UCSD-AML1 (cell line): ENCODE measurements at regions not wholly inside any gene's neighbourhood (a gene's known extent, or its start where the extent isn't known, plus 50 kb on each side); places are given as distances from the start of the nearest gene placed in this dataset.

Experiments
- DNase-seq: peaks from one replicate; lab custom pipeline; 2025; ENCODE audit not compliant: unreplicated experiment; lab: John Stamatoyannopoulos, UW

DNA sequence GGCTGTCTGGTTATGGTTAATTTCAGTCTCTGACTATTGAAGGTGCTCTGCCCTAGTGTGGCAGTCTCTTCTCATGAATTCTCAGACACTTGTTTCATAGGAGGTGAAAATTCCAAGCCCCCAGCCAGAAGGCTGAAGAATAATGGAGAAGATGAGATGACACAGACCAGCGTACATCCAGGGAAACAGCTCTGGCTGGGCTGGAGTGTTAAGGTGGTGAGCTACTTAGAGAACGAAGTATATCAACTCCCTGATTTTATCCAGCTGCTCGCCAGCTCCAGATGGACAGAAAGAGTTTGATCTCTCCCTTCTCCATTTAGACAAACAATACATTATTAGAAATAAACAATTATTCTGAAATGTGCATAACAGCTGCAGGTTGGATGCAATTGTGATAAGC lies 494.5 kb upstream of the RGMA start:
- DNase-seq = no peak

- DNase-seq = no peak
Measured at GRCh38 chr15:93570527-93570926, 481.5 kb upstream of the RGMA start.

GRCh38 chr15:93566762-93567161 lies 477.8 kb upstream of the RGMA start:
- DNase-seq = no peak

- DNase-seq = no peak
Measured at GRCh38 chr15:93565201-93565600, 476.2 kb upstream of the RGMA start.

DNA sequence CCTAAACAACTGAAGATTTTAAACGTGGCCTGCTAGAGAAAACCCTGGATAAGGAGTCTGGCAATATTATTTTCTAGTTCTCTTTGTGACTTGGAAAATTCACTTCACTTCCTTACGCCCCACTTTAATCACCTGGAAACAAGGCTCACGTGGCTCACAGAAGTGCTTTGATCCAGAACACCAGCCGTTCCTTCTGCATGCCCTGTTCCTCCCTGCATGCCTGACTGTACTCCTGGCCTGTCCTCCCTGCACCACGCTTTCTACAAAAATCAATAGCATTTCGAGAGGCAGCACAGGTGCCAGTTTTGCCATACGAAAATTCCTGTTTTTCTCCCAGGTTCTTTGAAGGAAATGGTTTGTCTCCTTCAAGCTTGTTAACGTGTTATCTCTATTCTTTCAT lies 474.2 kb upstream of the RGMA start:
- no peak for DNase-seq

- DNase-seq = no peak
Measured at GRCh38 chr15:93562395-93563123, 473.5 kb upstream of the RGMA start.

DNA sequence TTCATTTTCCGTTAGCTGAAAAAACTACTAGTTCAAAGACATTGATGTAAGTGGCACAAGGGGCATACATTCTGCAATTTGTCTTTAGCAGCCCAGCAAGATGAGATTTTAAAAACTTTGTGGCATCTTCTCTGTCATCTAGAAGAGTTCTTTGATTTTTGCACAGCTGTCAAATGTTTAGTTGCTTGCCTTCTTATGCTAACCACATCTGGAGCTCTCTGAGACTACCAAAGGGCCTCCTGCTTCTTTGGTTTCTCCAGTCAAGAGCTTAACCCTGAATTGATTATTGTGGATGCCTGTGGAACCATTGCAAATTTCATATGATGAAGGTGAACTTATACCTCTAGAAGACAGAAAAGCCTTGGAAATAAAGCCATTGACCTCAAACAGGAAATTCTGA lies 468.7 kb upstream of the RGMA start:
- no peak for DNase-seq

DNA sequence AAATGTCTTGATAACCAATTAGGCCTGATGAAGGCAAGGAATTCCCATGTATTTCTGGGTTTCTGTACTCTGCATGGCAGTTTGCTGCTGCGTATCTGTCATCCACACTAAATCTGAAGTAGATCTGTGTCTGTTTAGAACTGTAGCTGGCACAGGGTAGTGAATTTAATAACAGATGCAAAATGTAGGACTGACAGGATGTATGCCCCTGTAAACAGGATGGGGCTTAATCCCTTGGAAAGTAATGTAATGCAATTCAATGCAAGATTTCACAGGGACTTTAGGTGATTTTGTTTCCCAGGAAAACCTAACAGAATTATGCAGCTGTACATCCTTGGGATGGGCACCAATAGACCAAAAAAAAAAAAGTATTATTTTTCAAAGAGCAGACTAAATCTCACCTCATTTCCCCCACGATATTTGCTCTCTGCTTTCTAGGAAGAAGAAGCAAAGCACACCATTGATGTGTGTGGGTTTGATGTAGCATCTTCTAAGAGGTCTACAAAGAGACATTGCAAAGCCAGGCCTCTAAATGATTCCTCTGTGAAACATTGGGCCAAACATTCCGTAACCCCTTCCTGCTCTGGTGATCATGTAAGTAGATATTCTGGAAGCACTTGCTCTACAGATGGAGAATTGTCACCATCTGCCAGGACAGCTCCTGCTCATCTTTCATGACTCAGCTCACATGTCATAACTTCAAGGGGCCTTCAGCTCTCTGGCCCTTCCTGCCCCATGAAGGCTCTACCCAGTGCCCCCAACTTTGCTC lies 464.3 kb upstream of the RGMA start:
- DNase-seq = no peak

DNA sequence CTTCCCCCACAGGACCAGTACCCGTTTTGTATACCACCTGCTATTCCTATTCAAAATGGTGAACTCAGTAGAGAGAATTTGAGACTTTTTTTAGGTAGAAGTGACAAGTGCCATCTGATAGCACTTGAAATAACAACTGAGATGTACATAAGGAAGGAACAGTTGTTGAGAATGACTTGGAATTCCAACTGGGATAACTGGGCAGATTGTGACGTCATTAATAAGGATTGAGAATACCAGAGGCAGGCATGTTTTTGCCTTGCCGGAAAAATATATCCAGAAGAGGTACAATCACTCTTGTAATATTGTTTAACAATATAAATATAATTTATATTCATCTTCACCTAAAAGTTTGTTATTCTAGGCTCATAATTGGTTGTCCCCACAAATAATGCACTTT lies 454.1 kb upstream of the RGMA start:
- DNase-seq = no peak

GRCh38 chr15:93527374-93528050 lies 438.5 kb upstream of the RGMA start:
- no peak for DNase-seq

DNA sequence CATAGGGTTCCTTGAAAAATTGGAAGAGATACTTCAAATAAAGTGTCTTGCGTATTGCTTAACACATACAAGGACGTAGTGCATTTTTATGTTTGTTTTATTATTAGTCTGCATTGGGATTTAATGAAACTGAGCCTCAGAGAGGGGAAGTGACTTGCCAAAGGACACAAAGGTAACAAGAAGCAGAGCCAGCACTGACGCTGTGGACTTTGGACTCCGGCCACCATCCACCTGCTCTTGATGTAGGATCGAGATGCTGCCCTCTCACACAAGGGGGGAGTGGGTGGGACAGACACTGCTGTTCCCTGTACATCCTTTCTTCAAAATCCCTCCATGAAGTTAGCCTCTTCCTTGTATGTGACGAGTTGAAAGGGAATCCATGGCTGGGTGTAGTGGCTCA lies 435.4 kb upstream of the RGMA start:
- DNase-seq = no peak

- no peak for DNase-seq
Measured at GRCh38 chr15:93523481-93523880, 434.5 kb upstream of the RGMA start.

- DNase-seq = no peak
Measured at GRCh38 chr15:93520206-93520605, 431.2 kb upstream of the RGMA start.

DNA sequence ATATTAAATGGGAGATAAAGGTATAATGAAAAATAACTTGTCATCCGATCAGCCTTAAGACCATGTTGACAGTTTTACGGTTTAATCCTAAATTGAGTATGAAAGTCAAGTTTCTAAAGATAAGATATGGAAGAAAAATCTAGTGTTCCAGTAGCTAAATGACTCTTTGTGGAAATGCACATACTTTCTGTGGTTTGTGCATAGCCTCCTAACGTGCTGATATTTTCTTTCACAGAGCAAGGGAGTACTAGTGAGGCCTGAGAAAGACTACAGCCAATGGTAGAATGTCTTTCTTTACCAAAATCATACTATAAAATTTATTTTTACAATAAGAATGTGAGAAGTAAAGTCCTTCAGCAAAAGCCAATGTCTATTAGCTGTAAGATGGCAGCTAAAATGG lies 430.6 kb upstream of the RGMA start:
- no peak for DNase-seq

GRCh38 chr15:93517176-93517575 lies 428.2 kb upstream of the RGMA start:
- no peak for DNase-seq

DNA sequence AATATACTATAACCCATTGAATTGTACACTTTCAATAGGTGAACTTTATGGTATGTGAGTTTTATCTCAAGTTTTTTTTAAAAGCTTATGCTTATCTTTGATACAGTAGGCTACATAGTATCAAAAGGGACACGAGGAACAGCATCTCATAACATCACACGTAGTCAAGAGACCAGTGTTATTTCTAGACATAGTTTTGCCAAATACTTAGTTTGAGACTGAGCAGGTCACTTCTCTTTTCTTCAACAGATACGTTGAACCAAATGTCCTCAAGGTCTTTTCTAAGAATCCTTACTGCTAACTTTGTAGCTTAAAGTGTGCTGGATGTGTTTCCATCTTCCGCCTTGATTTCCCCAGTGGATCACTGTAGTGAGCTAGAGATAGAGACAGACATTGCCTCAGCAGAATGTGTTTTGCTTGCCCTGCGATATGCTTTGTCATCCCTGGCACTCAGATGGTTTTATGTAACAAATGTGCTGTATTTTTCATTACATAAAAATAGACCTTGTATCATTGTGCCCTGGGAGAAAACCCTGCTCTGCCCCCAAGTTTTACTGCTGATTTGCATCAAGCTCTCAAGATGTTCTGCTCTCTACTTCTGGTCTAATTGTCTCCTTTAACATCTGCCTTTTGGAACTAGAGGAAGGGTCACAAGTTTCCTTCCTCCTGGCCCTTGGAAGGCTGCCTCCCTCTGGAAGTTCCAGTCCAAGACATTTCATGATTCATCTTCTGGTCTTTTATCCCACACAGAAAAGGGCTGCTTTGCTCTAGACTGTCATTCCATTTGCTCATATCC lies 426.4 kb upstream of the RGMA start:
- DNase-seq = no peak

DNA sequence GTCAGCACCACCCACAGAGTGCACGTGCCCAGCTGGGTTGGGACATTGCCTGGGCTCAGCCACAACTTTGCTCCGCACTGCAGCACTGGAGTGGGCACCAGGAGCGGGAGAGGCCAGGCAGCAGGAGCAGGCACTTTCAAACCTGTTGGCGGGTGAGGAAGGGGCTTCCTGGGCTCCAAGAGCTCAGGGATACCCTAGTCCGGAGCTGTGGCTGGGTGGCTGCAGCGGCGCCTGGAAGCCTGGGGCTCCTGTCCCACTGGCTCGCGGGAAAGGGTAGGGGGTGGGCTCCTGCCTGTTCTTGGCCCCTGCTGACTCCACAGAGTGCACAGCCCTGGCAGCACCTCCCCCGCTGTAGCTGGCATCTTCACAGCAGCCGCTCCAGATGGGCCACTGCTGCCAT lies 417.6 kb upstream of the RGMA start:
- no peak for DNase-seq

- no peak for DNase-seq
Measured at GRCh38 chr15:93505506-93505905, 416.5 kb upstream of the RGMA start.

GRCh38 chr15:93501946-93502345 lies 412.9 kb upstream of the RGMA start:
- DNase-seq = no peak

GRCh38 chr15:93500155-93500554 lies 411.1 kb upstream of the RGMA start:
- DNase-seq = no peak

DNA sequence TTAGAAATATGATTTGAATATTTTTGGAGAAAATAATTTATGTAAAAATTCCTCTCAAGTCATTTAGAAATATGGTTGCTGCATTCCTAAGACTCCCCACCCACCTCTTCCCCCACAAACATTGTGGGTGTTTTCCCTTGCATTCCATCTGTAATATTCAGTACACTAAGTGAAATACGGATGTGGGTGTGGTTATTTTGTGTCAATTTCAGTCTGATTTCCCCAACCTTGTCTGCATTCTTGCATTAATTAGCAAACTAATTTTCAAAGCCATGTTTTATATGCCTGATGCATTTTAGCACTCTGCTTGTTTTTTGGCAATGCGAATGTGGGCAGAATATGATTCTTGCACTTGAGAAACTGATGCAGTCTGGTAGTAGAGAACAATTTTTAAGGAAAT lies 408.3 kb upstream of the RGMA start:
- no peak for DNase-seq
